GM23338 (cell line): ENCODE measurements at regions not wholly inside any gene's neighbourhood (a gene's known extent, or its start where the extent isn't known, plus 50 kb on each side); places are given as distances from the start of the nearest gene placed in this dataset.

Experiments used
- ATAC-seq: fragments of 200-7000 bp; cut with Tn5 transposase; 3 replicates; pipeline ENCODE4 v1.9.1; 2020
- DNase-seq: peaks from one replicate; pipeline ENCODE4 v3.0.0-alpha.2; 2015; ENCODE audit warnings: low spot score
- H2AFZ ChIP-seq: fragments of 200-600 bp; sonication (generic); 2 replicates; pipeline ENCODE4 v1.8.0; 2016; ENCODE audit warnings: antibody characterized with exemption, mild to moderate bottlenecking, moderate library complexity
- H3F3A ChIP-seq: fragments of 200-600 bp; sonication (generic); replicated peaks from 2 replicates; pipeline ENCODE4 v1.8.0; 2017; ENCODE audit warnings: antibody characterized with exemption, mixed run types, low read depth
- H3K27ac ChIP-seq: fragments of 200-600 bp; sonication (generic); 2 replicates; pipeline ENCODE4 v1.6.1; 2016; ENCODE audit warnings: low read depth
- H3K27me3 ChIP-seq: fragments of 200-600 bp; sonication (generic); 2 replicates; pipeline ENCODE4 v1.8.0; 2016; ENCODE audit warnings: mild to moderate bottlenecking, mixed run types, moderate library complexity; ENCODE audit not compliant: insufficient read depth
- H3K36me3 ChIP-seq: fragments of 200-600 bp; sonication (generic); 2 replicates; pipeline ENCODE4 v1.8.0; 2016; ENCODE audit warnings: mild to moderate bottlenecking; ENCODE audit not compliant: insufficient read depth
- H3K4me1 ChIP-seq: fragments of 200-600 bp; sonication (generic); 2 replicates; pipeline ENCODE4 v1.8.0; 2016; ENCODE audit warnings: mild to moderate bottlenecking, moderate library complexity; ENCODE audit not compliant: insufficient read depth
- H3K4me2 ChIP-seq: fragments of 200-600 bp; sonication (generic); 2 replicates; pipeline ENCODE4 v1.7.1; 2017; ENCODE audit warnings: mixed run types
- H3K4me3 ChIP-seq: fragments of 200-600 bp; sonication (generic); 2 replicates; pipeline ENCODE4 v1.6.1; 2016; ENCODE audit warnings: mixed run types
- H3K79me2 ChIP-seq: fragments of 200-600 bp; sonication (generic); replicated peaks from 2 replicates; pipeline ENCODE4 v1.8.0; 2017; ENCODE audit warnings: mild to moderate bottlenecking; ENCODE audit not compliant: insufficient read depth
- H3K9me2 ChIP-seq: fragments of 200-600 bp; sonication (generic); 2 replicates; pipeline ENCODE4 v1.8.0; 2017; ENCODE audit not compliant: insufficient read depth
- H4K20me1 ChIP-seq: fragments of 200-600 bp; sonication (generic); replicated peaks from 2 replicates; pipeline ENCODE4 v1.8.0; 2017; ENCODE audit warnings: mild to moderate bottlenecking; ENCODE audit not compliant: insufficient read depth
- H3K27ac Mint-ChIP-seq: 2 replicates; pipeline ENCODE4 v1.8.0; 2020; ENCODE audit warnings: inconsistent platforms, mild to moderate bottlenecking, moderate library complexity, mixed read lengths
- H3K27me3 Mint-ChIP-seq: 3 replicates; pipeline ENCODE4 v1.8.0; 2022; ENCODE audit warnings: low read depth, mild to moderate bottlenecking, moderate library complexity, mixed read lengths, inconsistent platforms; ENCODE audit not compliant: insufficient read depth, poor library complexity
- H3K36me3 Mint-ChIP-seq: 3 replicates; pipeline ENCODE4 v1.8.0; 2021; ENCODE audit warnings: low read depth, mild to moderate bottlenecking, inconsistent platforms, moderate library complexity, mixed read lengths
- H3K4me1 Mint-ChIP-seq: 3 replicates; pipeline ENCODE4 v1.8.0; 2020; ENCODE audit warnings: mild to moderate bottlenecking, inconsistent platforms, mixed read lengths
- H3K4me3 Mint-ChIP-seq: 3 replicates; pipeline ENCODE4 v1.8.0; 2021; ENCODE audit warnings: moderate library complexity, mild to moderate bottlenecking, inconsistent platforms, mixed read lengths
- H3K9me3 Mint-ChIP-seq: 3 replicates; pipeline ENCODE4 v1.8.0; 2020; ENCODE audit warnings: moderate library complexity, mild to moderate bottlenecking, inconsistent platforms, mixed read lengths
- CTCF ChIP-seq, 2 experiments: fragments of 200-600 bp in 1 of 2; sonication (generic) in 1 of 2; conservative IDR thresholded peaks; 2 replicates each; pipeline versions ENCODE4 v1.5.1 to v1.6.1; 2016 to 2017; ENCODE audit warnings: antibody characterized with exemption in 2 of 2, low read depth in 2 of 2, mild to moderate bottlenecking in 2 of 2, moderate library complexity in 1 of 2
- EZH2 ChIP-seq: fragments of 200-600 bp; sonication (generic); IDR thresholded peaks from one replicate; pipeline ENCODE4 v1.8.0; 2017; ENCODE audit warnings: antibody characterized with exemption, mild to moderate bottlenecking, low read depth; ENCODE audit not compliant: unreplicated experiment
- EZH2phosphoT487 ChIP-seq: fragments of 200-600 bp; sonication (generic); IDR thresholded peaks from one replicate; pipeline ENCODE4 v1.8.1; 2018; ENCODE audit warnings: antibody characterized with exemption; ENCODE audit not compliant: unreplicated experiment
- REST ChIP-seq: IDR thresholded peaks from one replicate; pipeline ENCODE4 v1.6.1; 2018; ENCODE audit warnings: antibody characterized with exemption; ENCODE audit not compliant: unreplicated experiment
- ZNF114 ChIP-seq: fragments of 250-450 bp; sonication (Bioruptor Pico); IDR thresholded peaks from 2 replicates; pipeline ENCODE4 v1.5.0; 2020; ENCODE audit warnings: mild to moderate bottlenecking, moderate library complexity

GRCh38 chr10:91088300-91089140, 131.9 kb upstream of the PCGF5 start:
- DNase-seq: peak; percentile 23
- Histone ChIP-seq H3K4me3 (no peak overlapping the region), H3K79me2 (no peaks in the 10 kb centered on the region), H2AFZ (no peak overlapping the region), H3K9me2 (no peaks in the 10 kb centered on the region), H3K36me3 (no peaks in the 10 kb centered on the region), H3K4me2 (no peak overlapping the region), H4K20me1 (no peaks in the 10 kb centered on the region), H3F3A (no peaks in the 10 kb centered on the region), H3K4me1 (no peaks in the 10 kb centered on the region), H3K27me3 (no peaks in the 10 kb centered on the region), H3K27ac (no peak overlapping the region)
- H3K27ac Mint-ChIP-seq: no peak overlapping the region
- ATAC-seq: peak; percentile 64
- no peaks in the 10 kb centered on the region for H3K27me3 Mint-ChIP-seq
- H3K36me3 Mint-ChIP-seq: peaks cover under 1% of the 10 kb centered on the region; the same call in 1 of the 3 replicates
- H3K4me1 Mint-ChIP-seq: no peaks in the 10 kb centered on the region
- no peak overlapping the region for H3K4me3 Mint-ChIP-seq
- peaks cover 16% of the 10 kb centered on the region for H3K9me3 Mint-ChIP-seq
- TF ChIP-seq EZH2phosphoT487 (no peak), CTCF (conservative IDR thresholded peaks at IDR 0.05; ENCODE audit: low read depth in 2 of 2) (peak in 1 of 2 experiments; percentile 16; a peak in 1 of 4 replicates), ZNF114 (CRISPR knock-in tag) (no peak), EZH2 (no peak), REST (no peak)

- Histone ChIP-seq H3K9me2 (0 out of 2 replicates have a peak, but pooled peaks cover 3% of the 10 kb centered on the region), H2AFZ (no peak overlapping the region), H3K27ac (no peak overlapping the region), H3K79me2 (no peaks in the 10 kb centered on the region), H3K4me1 (no peaks in the 10 kb centered on the region), H3K27me3 (no peaks in the 10 kb centered on the region), H3F3A (no peaks in the 10 kb centered on the region), H3K4me2 (no peak overlapping the region), H3K4me3 (no peak overlapping the region), H3K36me3 (no peaks in the 10 kb centered on the region), H4K20me1 (no peaks in the 10 kb centered on the region)
- peaks cover 7% of the 10 kb centered on the region for H3K36me3 Mint-ChIP-seq
- no peak overlapping the region for H3K27ac Mint-ChIP-seq
- no peaks in the 10 kb centered on the region; the same call in 2 of the 3 replicates for H3K4me1 Mint-ChIP-seq
- DNase-seq (no peak), ATAC-seq (no peak)
- H3K4me3 Mint-ChIP-seq: no peak overlapping the region
- H3K9me3 Mint-ChIP-seq: peaks cover 38% of the 10 kb centered on the region
- TF ChIP-seq CTCF (conservative IDR thresholded peaks at IDR 0.05; ENCODE audit: low read depth in 2 of 2) (peak in 1 of 2 experiments; percentile 31; a peak in 2 of 4 replicates), ZNF114 (CRISPR knock-in tag) (no peak)
- H3K27me3 Mint-ChIP-seq: no peaks in the 10 kb centered on the region
Measured at GRCh38 chr10:91090761-91091529, 129.5 kb upstream of the PCGF5 start.
